ENCODE measurements at regions not wholly inside any gene's neighbourhood (a gene's known extent, or its start where the extent isn't known, plus 50 kb on each side); places are given as distances from the start of the nearest gene placed in this dataset.

DNA sequence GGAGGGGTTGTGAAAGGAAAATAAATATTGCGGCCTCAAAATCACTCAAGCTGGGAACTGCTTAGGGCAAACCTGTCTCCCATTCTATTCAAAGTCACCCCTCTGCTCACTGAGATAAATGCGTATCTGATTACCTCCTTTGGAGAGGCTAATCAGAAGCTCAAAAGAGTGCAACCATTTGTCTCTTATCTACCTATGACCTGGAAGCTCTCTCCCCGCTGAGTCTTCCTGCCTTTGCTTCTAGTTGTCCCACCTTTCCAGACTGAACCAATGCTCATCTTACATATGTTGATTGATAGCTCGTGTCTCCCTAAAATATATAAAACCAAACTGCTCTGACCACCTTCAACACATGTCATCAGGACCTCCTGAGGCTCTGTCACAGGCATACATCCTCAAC, 91.6 kb upstream of the CAMK1G start:
- DNase-seq = no peak
- no peak for TF ChIP-seq CTCF (IDR thresholded peaks at IDR 0.05; ENCODE audit: low read depth, low read length)
- no peak overlapping the region for H3K4me3 ChIP-seq (ENCODE audit: low read depth, low read length)
- H3K27ac ChIP-seq = no peak overlapping the region
- no peaks in the 10 kb centered on the region for H3K36me3 ChIP-seq
- peaks cover 88% of the 10 kb centered on the region for H3K27me3 ChIP-seq (ENCODE audit: insufficient read depth, low read depth, severe bottlenecking)
- H3K9me3 ChIP-seq (ENCODE audit: severe bottlenecking) = peaks cover 3% of the 10 kb centered on the region

DNA sequence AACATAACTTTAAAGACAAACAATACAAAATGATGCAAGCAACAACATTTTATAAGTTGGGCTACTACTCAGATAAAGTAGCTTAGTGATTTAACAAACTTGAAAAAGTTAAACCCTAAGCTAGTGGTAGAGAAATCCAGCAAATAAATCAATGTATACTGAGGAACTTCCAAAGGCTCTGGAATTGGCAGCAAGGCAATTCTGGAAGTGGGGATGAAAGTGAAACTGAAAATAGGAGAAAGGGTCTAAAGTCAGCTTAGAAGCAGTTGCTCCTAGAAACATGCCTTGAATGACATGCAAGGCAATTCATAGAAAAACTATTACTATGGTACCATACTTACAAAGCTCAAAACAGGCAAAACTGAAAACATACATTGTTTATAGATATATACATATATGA, 90.0 kb upstream of the CAMK1G start:
- Histone ChIP-seq H3K9me3 (ENCODE audit: severe bottlenecking) (peaks cover 3% of the 10 kb centered on the region), H3K27ac (no peak overlapping the region), H3K4me3 (ENCODE audit: low read depth, low read length) (no peak overlapping the region), H3K36me3 (no peaks in the 10 kb centered on the region), H3K27me3 (ENCODE audit: insufficient read depth, low read depth, severe bottlenecking) (peaks cover 76% of the 10 kb centered on the region)
- no peak for TF ChIP-seq CTCF (IDR thresholded peaks at IDR 0.05; ENCODE audit: low read depth, low read length)
- DNase-seq = no peak

DNA sequence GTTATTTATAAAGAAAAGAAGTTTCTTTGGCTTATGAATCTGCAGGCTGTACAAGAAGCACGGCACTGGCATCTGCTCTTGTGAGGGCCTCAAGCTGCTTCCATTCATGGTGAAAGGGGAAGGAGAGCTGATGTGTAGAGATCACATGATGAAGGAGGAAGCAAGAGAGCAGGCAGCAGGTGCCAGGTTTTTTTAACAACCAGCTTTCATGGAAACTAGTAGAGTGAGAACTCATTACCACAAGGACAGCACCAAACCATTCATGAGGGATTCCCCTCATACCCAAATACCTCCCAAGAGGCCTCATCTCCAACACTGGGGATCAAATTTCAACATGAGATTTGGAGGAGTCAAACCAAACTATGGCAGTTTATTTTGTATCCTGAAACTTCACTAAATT, 85.8 kb upstream of the CAMK1G start:
- Histone ChIP-seq H3K9me3 (ENCODE audit: severe bottlenecking) (peaks cover 6% of the 10 kb centered on the region), H3K36me3 (no peaks in the 10 kb centered on the region), H3K27me3 (ENCODE audit: insufficient read depth, low read depth, severe bottlenecking) (peaks cover 47% of the 10 kb centered on the region), H3K27ac (no peak overlapping the region), H3K4me3 (ENCODE audit: low read depth, low read length) (no peak overlapping the region)
- DNase-seq = no peak
- TF ChIP-seq CTCF (IDR thresholded peaks at IDR 0.05; ENCODE audit: low read depth, low read length) = no peak

GRCh38 chr1:209500993-209501392, 82.5 kb upstream of the CAMK1G start:
- TF ChIP-seq CTCF (IDR thresholded peaks at IDR 0.05; ENCODE audit: low read depth, low read length) = no peak
- no peak overlapping the region for H3K27ac ChIP-seq
- H3K36me3 ChIP-seq = no peaks in the 10 kb centered on the region
- no peak overlapping the region for H3K4me3 ChIP-seq (ENCODE audit: low read depth, low read length)
- peaks cover 29% of the 10 kb centered on the region for H3K27me3 ChIP-seq (ENCODE audit: insufficient read depth, low read depth, severe bottlenecking)
- no peak for DNase-seq
- H3K9me3 ChIP-seq (ENCODE audit: severe bottlenecking) = peaks cover 3% of the 10 kb centered on the region

DNA sequence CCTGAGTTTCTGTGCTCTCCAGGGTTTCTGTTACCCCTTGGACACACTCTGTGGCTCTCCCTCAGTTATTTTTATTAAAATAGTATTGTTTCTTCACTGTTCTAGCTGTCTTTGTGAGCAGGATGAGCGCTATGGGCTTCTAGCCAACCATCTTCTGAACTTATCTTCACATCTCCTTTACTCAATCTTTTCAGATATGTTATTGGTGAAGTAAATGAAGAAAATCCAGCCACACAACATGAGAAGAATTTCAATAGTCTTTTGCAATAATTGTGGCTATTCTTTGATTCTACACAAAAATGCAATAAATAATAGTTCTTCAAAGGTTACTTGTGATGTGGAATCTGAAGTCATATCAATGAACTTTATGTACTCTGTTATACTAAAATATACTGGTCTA, 80.3 kb upstream of the CAMK1G start:
- no peak for TF ChIP-seq CTCF (IDR thresholded peaks at IDR 0.05; ENCODE audit: low read depth, low read length)
- no peaks in the 10 kb centered on the region for H3K36me3 ChIP-seq
- no peak overlapping the region for H3K4me3 ChIP-seq (ENCODE audit: low read depth, low read length)
- no peak overlapping the region for H3K27ac ChIP-seq
- no peak for DNase-seq
- H3K9me3 ChIP-seq (ENCODE audit: severe bottlenecking) = peaks cover 3% of the 10 kb centered on the region
- H3K27me3 ChIP-seq (ENCODE audit: insufficient read depth, low read depth, severe bottlenecking) = peaks cover 28% of the 10 kb centered on the region

- TF ChIP-seq CTCF (IDR thresholded peaks at IDR 0.05; ENCODE audit: low read depth, low read length) = no peak
- DNase-seq = no peak
- Histone ChIP-seq H3K27me3 (ENCODE audit: insufficient read depth, low read depth, severe bottlenecking) (peaks cover 35% of the 10 kb centered on the region), H3K9me3 (ENCODE audit: severe bottlenecking) (peaks cover 3% of the 10 kb centered on the region), H3K27ac (no peak overlapping the region), H3K4me3 (ENCODE audit: low read depth, low read length) (no peak overlapping the region), H3K36me3 (no peaks in the 10 kb centered on the region)
Measured at GRCh38 chr1:209504571-209504970, 78.9 kb upstream of the CAMK1G start.

Data from WERI-Rb-1 (cell line).